GM12872 (cell line): ENCODE measurements at regions not wholly inside any gene's neighbourhood (a gene's known extent, or its start where the extent isn't known, plus 50 kb on each side); places are given as distances from the start of the nearest gene placed in this dataset.

Experiments
- TF ChIP-seq, protein P1 (sequence below): IDR thresholded peaks from 3 replicates; pipeline ENCODE4 v1.5.1; 2011; ENCODE audit warnings: low read depth, mild to moderate bottlenecking, low read length, moderate library complexity; ENCODE audit not compliant: insufficient read depth

DNA sequence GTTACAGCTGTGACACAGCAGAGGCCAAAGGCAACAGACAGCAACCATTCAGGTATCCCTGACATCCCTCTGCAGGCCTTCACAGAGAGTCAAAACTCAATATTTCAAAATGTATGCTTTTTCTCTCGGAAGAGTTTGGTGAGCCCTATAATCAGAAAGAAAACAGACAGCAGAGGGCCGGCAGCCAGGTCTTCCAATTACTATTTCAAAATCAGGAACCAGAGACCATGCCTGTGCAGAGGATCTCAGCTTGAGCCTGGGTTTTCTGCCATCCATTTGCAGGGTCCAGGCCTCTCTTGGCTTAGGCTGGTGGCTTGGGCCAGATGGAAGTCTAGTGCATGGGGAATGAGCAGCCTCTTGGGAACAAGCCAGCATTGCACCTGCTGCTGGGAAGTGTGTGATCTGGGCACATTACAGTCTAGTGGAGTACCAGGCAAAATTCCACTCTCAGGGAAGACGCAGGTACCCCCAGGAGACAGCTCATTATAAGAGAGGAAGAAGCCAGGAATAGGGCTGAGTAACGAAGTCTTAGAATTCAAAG, 231.3 kb downstream of the ENC1 start:
- TF ChIP-seq, protein P1, sequence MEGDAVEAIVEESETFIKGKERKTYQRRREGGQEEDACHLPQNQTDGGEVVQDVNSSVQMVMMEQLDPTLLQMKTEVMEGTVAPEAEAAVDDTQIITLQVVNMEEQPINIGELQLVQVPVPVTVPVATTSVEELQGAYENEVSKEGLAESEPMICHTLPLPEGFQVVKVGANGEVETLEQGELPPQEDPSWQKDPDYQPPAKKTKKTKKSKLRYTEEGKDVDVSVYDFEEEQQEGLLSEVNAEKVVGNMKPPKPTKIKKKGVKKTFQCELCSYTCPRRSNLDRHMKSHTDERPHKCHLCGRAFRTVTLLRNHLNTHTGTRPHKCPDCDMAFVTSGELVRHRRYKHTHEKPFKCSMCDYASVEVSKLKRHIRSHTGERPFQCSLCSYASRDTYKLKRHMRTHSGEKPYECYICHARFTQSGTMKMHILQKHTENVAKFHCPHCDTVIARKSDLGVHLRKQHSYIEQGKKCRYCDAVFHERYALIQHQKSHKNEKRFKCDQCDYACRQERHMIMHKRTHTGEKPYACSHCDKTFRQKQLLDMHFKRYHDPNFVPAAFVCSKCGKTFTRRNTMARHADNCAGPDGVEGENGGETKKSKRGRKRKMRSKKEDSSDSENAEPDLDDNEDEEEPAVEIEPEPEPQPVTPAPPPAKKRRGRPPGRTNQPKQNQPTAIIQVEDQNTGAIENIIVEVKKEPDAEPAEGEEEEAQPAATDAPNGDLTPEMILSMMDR = no peak

DNA sequence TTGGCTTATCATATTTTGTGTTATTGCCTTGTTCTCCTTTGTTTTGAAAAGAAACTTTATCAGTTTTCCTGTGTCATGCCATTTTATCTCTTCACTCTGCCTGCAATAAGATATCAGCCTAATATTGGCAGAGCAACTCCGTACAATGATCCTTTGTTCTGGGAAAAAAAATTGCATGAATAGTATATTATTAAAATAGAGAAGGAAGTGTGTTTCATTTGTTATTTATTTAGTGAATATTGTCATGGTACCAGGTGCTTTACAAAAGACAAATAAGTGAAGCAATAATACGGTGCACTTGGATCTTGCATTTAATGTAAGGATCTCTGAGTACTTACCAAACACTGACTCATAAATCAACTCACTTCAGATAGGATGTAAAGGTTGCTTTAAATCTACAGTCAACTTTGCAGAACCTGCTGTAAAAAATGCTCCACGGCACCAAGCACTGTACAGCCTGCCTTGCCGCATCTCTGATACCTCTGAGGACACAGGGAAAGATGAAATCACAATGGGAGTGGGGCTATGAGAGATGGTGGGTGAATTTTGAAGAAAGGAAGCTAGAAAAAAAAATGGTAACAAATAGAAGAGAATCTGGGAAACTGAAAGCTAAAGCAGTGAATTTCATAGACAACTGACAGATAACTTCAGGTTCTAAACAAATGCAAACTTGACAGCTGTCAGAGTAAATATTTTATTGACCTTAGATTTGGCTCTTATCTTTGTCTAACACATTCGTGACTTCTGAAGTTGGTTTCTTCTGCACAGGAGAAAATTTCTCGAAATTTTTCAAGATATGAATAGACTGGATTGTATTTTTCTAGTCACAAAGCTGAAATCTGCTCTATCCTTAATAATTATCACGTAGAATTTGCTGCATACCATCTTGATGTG, 232.1 kb downstream of the ENC1 start:
- TF ChIP-seq, protein P1 = no peak

GRCh38 chr5:74407701-74408100, 232.8 kb downstream of the ENC1 start:
- TF ChIP-seq, protein P1 = no peak

- TF ChIP-seq, protein P1 = no peak
These were observed 233.7 kb downstream of the ENC1 start for GRCh38 chr5:74406844-74407243.

DNA sequence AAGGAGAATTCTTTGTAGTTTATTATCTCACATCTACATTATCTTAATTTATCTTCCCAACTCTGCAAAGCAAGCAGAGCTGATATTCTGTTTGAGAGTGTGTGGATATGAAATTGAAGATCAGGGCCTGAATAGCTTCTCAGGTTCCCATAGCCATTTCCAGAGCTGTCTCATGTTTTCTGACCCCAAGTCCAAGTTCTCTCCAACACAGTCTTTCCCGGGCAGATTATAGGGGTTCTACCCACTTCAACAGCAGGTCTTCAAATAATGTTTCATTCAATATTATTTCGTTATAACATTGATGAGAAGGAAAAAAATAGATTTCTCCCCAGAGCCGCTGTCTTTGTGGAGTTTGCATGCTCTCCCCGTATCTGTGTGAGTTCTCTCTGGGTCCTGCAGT, 234.9 kb downstream of the ENC1 start:
- TF ChIP-seq, protein P1 = no peak

- TF ChIP-seq, protein P1 = no peak
These were observed 235.7 kb downstream of the ENC1 start for GRCh38 chr5:74404574-74405508.

- TF ChIP-seq, protein P1 = no peak
These were observed 236.8 kb downstream of the ENC1 start for GRCh38 chr5:74403771-74404170.
